MCF 10A (cell line): ENCODE measurements at regions not wholly inside any gene's neighbourhood (a gene's known extent, or its start where the extent isn't known, plus 50 kb on each side); places are given as distances from the start of the nearest gene placed in this dataset.
"Not testable (repeated sequence)": the region's sequence is repeated elsewhere in the genome, so short reads cannot be mapped to it uniquely, and the experiment has no call there.

Experiments used
- BruUV-seq: library from RNA; stranded (reverse); fragments of 400-500 nt; replicated peaks from 2 replicates; lab custom pipeline; 2021; lab: Mats Ljungman, UMichigan
- CTCF ChIA-PET: fragments of 300-600 bp; sonication (Branson Sonifier 250); formaldehyde crosslinking; extraction: SDS; loops from one replicate; lab custom pipeline; 2021; ENCODE audit warnings: antibody characterized with exemption, inconsistent platforms; lab: Yijun Ruan, JAX
- POLR2A ChIA-PET: fragments of 300-600, 350-650 bp; sonication (Branson Sonifier 250); formaldehyde crosslinking; extraction: SDS; loops from one replicate; lab custom pipeline; 2020; ENCODE audit warnings: antibody characterized with exemption, inconsistent platforms; lab: Yijun Ruan, JAX
- DNase-seq: peaks from one replicate; pipeline ENCODE4 v3.0.0-alpha.2; 2018; ENCODE audit not compliant: unreplicated experiment
- H3K27ac Mint-ChIP-seq: one replicate; pipeline ENCODE4 v1.8.0; 2022; ENCODE audit warnings: mild to moderate bottlenecking, low read depth, mixed read lengths; ENCODE audit not compliant: unreplicated experiment
- H3K27me3 Mint-ChIP-seq: one replicate; pipeline ENCODE4 v1.8.0; 2022; ENCODE audit warnings: mixed read lengths; ENCODE audit not compliant: insufficient read depth, unreplicated experiment
- H3K36me3 Mint-ChIP-seq: one replicate; pipeline ENCODE4 v1.8.0; 2022; ENCODE audit warnings: mild to moderate bottlenecking, moderate library complexity, mixed read lengths; ENCODE audit not compliant: insufficient read depth, unreplicated experiment
- H3K4me1 Mint-ChIP-seq: one replicate; pipeline ENCODE4 v1.8.0; 2022; ENCODE audit warnings: mixed read lengths; ENCODE audit not compliant: insufficient read depth, unreplicated experiment
- H3K4me3 Mint-ChIP-seq: one replicate; pipeline ENCODE4 v1.8.0; 2022; ENCODE audit warnings: mild to moderate bottlenecking, moderate library complexity, mixed read lengths; ENCODE audit not compliant: unreplicated experiment
- H3K9me3 Mint-ChIP-seq: one replicate; pipeline ENCODE4 v1.8.0; 2022; ENCODE audit warnings: mixed read lengths; ENCODE audit not compliant: unreplicated experiment
- CTCF ChIP-seq: fragments of 200-600 bp; IDR thresholded peaks from one replicate; pipeline ENCODE4 v1.8.0; 2022; ENCODE audit warnings: antibody characterized with exemption, mild to moderate bottlenecking; ENCODE audit not compliant: unreplicated experiment
- intact Hi-C: fragments of 100-400 bp; cut with micrococcal nuclease; formaldehyde crosslinking; loops from 2 replicates; pipeline ENCODE4 v1.14.1; 2022

- Mint-ChIP-seq H3K9me3 (no peaks in the 10 kb centered on the region), H3K4me3 (no peak overlapping the region), H3K4me1 (no peaks in the 10 kb centered on the region), H3K36me3 (no peaks in the 10 kb centered on the region), H3K27me3 (no peaks in the 10 kb centered on the region), H3K27ac (no peak overlapping the region)
- no peak for TF ChIP-seq CTCF
- CTCF ChIA-PET: no interaction called here
- DNase-seq: peak; percentile 21
- intact Hi-C loops: no loop called here
- POLR2A ChIA-PET: no interaction called here
- no TSS peak for BruUV-seq
Measured at GRCh38 chr2:150255528-150255927, 231.9 kb downstream of the RND3 start.

GRCh38 chr2:150249735-150250134 lies 237.7 kb downstream of the RND3 start:
- H3K9me3 Mint-ChIP-seq, DNase-seq, H3K4me1 Mint-ChIP-seq, BruUV-seq, H3K4me3 Mint-ChIP-seq, H3K27ac Mint-ChIP-seq, POLR2A ChIA-PET, CTCF ChIA-PET, H3K27me3 Mint-ChIP-seq, intact Hi-C loops, H3K36me3 Mint-ChIP-seq: not testable (repeated sequence)

- Mint-ChIP-seq H3K4me1 (no peaks in the 10 kb centered on the region), H3K4me3 (no peak overlapping the region), H3K9me3 (no peaks in the 10 kb centered on the region), H3K27ac (no peak overlapping the region), H3K36me3 (no peaks in the 10 kb centered on the region), H3K27me3 (no peaks in the 10 kb centered on the region)
- ChIA-PET CTCF (no interaction called here), POLR2A (no interaction called here)
- intact Hi-C loops: no loop called here
- no peak for TF ChIP-seq CTCF
- no TSS peak for BruUV-seq
- no peak for DNase-seq
Measured at GRCh38 chr2:150247481-150247880, 240.0 kb downstream of the RND3 start.

GRCh38 chr2:150234787-150235446 lies 252.6 kb downstream of the RND3 start:
- peaks cover 4% of the 10 kb centered on the region for H3K36me3 Mint-ChIP-seq
- intact Hi-C loops: no loop called here
- no peak overlapping the region for H3K27ac Mint-ChIP-seq
- H3K9me3 Mint-ChIP-seq: no peaks in the 10 kb centered on the region
- CTCF ChIA-PET: no interaction called here
- H3K4me1 Mint-ChIP-seq: peaks cover 6% of the 10 kb centered on the region
- POLR2A ChIA-PET: no interaction called here
- no peaks in the 10 kb centered on the region for H3K27me3 Mint-ChIP-seq
- peak; percentile 29 for DNase-seq
- no peak for TF ChIP-seq CTCF
- no TSS peak for BruUV-seq
- no peak overlapping the region for H3K4me3 Mint-ChIP-seq
